Fibroblast of skin of right biceps (primary cell): ENCODE measurements at regions not wholly inside any gene's neighbourhood (a gene's known extent, or its start where the extent isn't known, plus 50 kb on each side); places are given as distances from the start of the nearest gene placed in this dataset.
"Not testable (repeated sequence)": the region's sequence is repeated elsewhere in the genome, so short reads cannot be mapped to it uniquely, and the experiment has no call there.

Source experiments
- DNase-seq: peaks from one replicate; pipeline ENCODE4 v3.0.0-alpha.2; 2013

DNA sequence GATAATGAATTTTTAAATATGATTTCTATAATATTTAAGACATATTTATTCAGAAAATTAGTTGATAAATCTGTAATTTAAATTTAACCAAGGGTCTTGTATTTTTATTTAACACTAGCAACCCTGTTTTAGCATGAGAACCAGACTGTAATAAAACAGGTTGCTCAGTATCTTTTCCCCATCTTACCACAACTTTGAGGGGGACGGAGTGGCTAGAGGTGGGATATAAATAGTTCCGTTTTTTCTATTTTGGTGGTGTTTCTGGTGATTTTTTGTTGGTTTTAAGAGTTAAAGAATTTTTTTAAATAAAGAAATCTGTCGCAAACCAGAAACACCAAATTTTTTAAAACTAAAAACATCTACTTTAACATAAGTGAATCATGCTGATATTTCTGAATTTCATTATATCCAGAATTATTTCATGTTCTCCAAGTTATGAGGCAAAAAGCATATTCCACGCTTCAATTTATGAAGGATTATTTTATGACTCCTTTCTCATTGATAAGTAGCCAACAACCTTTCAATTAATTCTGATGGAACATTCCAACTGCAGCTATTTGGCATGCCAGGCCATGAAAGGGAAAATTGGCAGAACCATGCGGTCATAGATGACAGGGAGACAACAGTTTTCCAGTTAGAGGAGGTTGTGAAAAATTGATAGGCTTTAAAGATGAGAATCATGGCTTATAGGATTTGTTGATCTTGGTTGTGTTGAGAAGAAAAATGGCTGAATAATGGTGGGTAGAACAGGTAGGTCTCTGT is 151.9 kb upstream of the CARMIL1 start:
- no peak for DNase-seq

- DNase-seq, result no peak
Measured at GRCh38 chr6:25130518-25130917, 148.7 kb upstream of the CARMIL1 start.

- DNase-seq, result no peak
Measured at GRCh38 chr6:25132934-25133333, 146.2 kb upstream of the CARMIL1 start.

DNA sequence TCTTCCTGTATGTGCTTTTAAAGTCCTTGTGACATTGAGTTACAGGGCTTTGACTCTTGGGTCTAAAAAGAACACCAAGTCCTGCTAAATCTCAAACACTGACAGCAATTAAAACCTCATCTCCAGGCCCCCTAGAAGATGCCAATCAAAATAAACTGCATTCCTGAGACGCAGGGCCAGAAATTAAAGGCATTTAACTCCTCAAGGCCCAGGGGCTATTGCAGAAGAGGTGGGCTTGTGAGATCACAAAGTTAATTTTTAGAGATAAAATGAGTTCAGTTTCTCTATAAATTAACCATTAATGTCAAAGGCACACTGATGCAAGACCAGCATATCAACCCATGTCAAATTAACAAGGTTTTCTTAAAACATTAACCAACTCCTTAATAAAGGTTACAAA is 145.6 kb upstream of the CARMIL1 start:
- no peak for DNase-seq

DNA sequence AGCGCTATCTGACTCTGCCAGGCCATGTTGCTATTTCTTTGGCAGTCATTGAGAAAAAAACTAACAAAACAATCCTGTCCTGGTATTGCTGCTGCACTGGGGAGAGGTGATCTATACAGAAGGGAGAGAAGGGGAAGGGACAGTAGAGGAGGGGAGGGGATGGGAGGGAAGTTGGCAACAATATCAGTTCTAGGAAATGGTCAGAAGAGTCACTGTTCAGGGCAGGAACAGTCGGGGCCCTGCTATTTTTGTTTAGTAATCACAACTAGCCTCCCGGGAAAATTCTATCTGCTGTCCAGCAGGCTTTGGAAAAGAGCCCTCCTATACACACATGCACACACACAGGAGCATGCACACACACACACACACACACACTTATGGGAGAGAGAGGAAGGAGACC is 142.3 kb upstream of the CARMIL1 start:
- DNase-seq, result peak; percentile 3

GRCh38 chr6:25137480-25137879 is 141.7 kb upstream of the CARMIL1 start:
- DNase-seq, result no peak

DNA sequence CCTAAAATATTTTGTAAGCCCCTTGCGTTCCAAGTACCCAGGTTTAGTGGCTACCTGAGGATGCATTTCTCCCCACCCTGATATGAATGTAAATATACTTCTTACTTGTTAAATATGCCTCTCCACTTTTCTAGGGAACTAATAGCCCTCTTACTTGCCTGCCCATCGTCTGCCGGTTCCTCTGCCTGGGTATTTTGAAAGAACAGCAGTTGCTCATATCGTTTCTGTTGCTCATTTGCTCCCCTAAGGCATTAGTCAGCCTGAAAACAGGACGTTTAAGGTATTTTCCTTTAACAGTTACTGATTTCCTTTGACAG is 141.3 kb upstream of the CARMIL1 start:
- DNase-seq, result no peak

- DNase-seq, result peak; percentile 70
Measured at GRCh38 chr6:25138233-25138933, 140.8 kb upstream of the CARMIL1 start.

DNA sequence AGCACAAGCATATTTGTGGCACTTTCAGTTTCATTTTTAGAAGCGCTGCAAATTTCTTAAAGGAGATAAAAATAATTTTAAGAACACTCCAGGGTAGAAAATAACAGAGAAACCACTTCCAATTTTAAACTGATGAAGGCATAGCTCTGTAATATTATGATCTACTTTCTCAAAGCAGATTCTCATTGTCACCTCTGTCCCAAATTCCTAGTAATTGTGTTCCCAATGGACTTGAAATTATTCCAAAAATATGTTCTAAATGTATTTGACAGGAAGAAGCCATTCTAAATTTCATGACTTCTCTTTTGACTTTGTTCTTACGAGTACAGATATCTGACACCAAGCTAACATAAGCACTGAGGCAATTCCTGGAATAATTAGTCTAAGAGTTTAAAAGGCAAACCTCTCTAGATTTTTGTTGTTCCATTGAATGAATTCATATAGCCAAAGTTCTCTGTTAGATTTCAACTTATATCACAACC is 140.2 kb upstream of the CARMIL1 start:
- DNase-seq, result no peak

- not testable (repeated sequence) for DNase-seq
Measured at GRCh38 chr6:25139608-25140007, 139.6 kb upstream of the CARMIL1 start.

- DNase-seq, result no peak
Measured at GRCh38 chr6:25142506-25142905, 136.7 kb upstream of the CARMIL1 start.

GRCh38 chr6:25144919-25145318 is 134.3 kb upstream of the CARMIL1 start:
- no peak for DNase-seq

- no peak for DNase-seq
Measured at GRCh38 chr6:25147223-25147622, 132.0 kb upstream of the CARMIL1 start.

DNA sequence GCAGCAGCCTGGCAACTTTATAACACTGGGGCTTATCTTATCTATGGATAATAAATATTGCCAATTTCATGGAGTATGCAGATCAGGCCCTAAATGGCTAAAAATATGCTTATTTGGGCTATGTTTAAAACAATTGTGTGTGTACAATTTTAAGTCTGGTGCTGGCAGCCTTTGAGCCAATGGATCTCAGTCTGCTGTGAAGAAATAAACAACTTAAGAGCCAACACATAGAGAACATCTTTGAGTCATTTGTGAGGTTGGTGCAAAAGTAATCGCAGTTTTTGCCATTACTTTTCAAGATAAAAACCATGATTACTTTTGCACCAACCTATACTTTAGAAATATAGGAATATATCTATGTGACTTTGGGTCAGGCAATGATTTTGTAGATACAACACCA is 129.1 kb upstream of the CARMIL1 start:
- DNase-seq, result no peak

DNA sequence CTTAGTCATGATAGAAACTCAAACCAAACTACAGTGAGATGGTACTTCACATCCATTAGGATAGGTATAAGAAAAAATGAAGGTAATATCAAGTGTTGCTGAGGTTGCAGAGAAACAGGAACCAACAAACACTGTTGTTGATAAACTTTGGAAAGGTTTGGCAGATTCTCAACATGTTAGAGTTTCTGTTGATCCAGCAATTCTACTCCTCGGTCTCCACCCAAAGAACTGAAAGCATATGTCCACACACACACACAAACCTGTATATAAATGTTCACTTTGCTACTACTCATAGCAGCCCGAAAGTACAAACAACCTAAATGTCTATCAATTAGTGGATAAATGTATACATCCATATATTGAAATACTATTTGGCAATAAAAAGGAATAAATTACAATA is 128.3 kb upstream of the CARMIL1 start:
- no peak for DNase-seq

DNA sequence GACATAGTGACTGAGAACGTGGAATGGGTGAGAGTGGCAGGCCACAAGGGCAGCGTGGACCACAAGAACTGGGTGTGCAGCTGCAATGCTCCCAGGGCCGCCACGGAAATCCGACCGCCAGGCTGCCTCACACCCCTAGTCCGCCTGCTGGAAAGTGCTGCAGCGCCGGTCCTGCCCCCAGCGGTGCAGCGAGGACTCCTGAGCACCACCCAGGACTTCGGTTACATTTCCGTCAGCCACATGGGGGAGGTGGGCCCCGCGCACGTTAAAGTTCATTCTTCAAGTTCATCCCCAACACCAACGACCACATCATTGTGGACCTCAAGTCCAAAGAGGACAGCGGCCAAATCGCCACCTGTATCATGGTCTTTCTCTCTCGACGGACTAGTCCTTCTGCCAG is 126.1 kb upstream of the CARMIL1 start:
- no peak for DNase-seq

DNA sequence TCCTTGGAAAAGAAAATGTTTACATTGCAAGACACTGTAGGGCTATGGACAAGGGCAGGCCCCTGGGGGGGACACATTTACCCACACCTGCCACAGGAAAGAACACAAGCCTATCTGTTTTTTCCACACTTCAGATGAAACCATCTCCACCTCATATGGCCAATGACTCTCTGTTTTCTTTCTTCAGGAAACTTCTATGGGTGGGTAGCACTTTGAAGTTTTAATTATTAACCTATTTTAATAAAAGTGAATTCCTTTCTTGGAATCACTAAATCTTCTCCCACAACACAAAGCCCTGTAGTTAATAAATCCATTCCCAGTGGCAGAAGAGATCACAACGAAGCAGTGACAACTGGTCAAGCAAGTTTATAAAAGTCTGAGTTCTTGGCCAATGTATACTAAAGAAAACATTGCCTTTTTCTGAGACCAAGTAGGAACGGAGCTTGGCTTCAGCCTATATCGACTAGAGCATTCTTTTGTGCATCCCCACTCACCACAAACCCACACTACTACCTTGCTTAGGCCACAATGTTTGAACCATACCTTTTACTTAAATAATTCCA is 125.1 kb upstream of the CARMIL1 start:
- no peak for DNase-seq

- DNase-seq, result no peak
Measured at GRCh38 chr6:25155211-25155610, 124.0 kb upstream of the CARMIL1 start.

DNA sequence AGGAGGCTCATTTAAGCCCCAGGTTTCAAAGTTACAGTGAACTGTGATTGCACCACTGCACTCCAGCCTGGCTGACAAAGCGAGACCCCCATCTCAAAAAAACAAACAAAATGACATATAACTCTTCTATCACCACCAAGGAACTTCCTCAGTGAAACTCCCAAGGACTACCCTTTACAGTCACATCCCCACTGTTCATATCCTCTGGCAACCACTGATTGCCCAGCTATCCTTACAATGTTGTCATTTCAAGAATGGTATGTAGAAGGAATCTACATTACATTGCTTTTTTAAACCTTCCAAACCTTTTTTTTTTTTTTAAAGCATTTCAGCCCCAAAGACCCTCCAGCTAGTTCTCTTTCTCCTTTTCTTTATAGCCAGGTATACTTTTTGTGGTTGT is 123.1 kb upstream of the CARMIL1 start:
- peak; percentile 33 for DNase-seq

DNA sequence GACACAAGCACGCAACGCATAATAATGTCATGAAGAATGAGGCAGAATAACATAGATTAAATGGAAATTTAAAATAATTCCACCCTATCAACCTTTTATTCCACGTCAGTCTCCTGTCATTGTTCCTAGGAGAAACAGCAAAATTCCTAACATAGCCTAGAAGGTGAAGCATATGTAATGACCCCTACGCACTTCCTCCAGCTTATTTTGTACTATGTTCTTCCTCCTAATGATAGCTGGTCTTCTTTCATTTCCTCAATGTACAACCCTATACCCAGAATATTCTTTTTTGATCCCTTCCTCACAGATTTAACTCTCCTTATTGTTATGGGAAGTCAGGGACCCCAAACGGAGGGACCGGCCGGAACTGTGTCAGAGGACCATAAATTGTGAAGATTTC is 122.0 kb upstream of the CARMIL1 start:
- no peak for DNase-seq

- no peak for DNase-seq
Measured at GRCh38 chr6:25157842-25158241, 121.3 kb upstream of the CARMIL1 start.

DNA sequence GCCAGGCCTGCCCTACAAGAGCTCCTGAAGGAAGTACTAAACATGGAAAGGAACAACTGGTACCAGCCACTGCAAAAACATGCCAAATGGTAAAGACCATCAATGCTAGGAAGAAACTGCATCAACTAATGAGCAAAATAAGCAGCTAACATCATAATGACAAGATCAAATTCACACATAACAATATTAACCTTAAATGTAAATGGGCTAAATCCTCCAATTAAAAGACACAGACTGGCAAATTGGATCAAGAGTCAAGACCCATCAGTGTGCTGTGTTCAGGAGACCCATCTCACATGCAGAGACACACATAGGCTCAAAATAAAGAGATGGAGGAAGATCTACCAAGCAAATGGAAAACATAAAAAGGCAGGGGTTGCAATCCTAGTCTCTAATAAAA is 119.0 kb upstream of the CARMIL1 start:
- not testable (repeated sequence) for DNase-seq

DNA sequence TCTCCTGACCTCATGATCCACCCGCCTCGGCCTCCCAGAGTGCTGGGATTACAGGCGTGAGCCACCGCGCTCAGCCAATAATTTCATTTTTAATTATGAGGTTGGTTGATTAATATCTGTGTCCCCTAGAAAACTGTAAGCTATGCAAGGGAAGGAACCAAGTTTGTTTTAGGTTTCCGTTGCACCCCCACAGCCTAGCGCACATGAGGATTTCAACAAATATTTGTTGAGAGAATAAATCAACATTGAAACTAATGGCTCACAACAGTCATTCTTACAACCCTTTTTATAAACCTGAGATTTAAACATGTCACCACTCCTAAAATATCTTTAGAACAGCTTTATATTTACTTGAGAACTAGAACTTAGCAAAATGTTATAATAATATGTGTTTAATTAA is 114.0 kb upstream of the CARMIL1 start:
- no peak for DNase-seq

GRCh38 chr6:25165800-25166199 is 113.4 kb upstream of the CARMIL1 start:
- no peak for DNase-seq
